ENCODE measurements at regions not wholly inside any gene's neighbourhood (a gene's known extent, or its start where the extent isn't known, plus 50 kb on each side); places are given as distances from the start of the nearest gene placed in this dataset.

GRCh38 chr4:110289601-110290100 is 91.2 kb upstream of the ELOVL6 start:
- Histone ChIP-seq H3K27me3 (ENCODE audit: insufficient read depth) (no peaks in the 10 kb centered on the region), H4K20me1 (replicated peaks; ENCODE audit: insufficient read depth) (no peaks in the 10 kb centered on the region), H3K27ac (ENCODE audit: low read depth) (no peak overlapping the region; the same call in 1 of the 2 replicates), H3F3A (replicated peaks; ENCODE audit: low read depth) (no peaks in the 10 kb centered on the region), H3K4me2 (no peak overlapping the region), H3K9me2 (ENCODE audit: insufficient read depth) (0 out of 2 replicates have a peak, but pooled peaks cover 8% of the 10 kb centered on the region), H3K79me2 (replicated peaks; ENCODE audit: insufficient read depth) (no peaks in the 10 kb centered on the region), H2AFZ (peak overlapping the region; percentile 48; the same call in 1 of the 2 replicates), H3K36me3 (ENCODE audit: insufficient read depth) (no peaks in the 10 kb centered on the region), H3K4me3 (no peak overlapping the region), H3K4me1 (ENCODE audit: insufficient read depth) (peaks cover 4% of the 10 kb centered on the region; the same call in 1 of the 2 replicates)
- Mint-ChIP-seq H3K27ac (no peak overlapping the region), H3K27me3 (ENCODE audit: insufficient read depth, low read depth, poor library complexity) (peaks cover 5% of the 10 kb centered on the region), H3K36me3 (ENCODE audit: low read depth) (no peaks in the 10 kb centered on the region), H3K4me3 (no peak overlapping the region), H3K4me1 (no peaks in the 10 kb centered on the region; the same call in 1 of the 3 replicates), H3K9me3 (no peaks in the 10 kb centered on the region)
- no peak for TF ChIP-seq CREB1 (CRISPR knock-in tag; IDR thresholded peaks at IDR 0.05; ENCODE audit: low read depth)
- TF ChIP-seq, protein P1, sequence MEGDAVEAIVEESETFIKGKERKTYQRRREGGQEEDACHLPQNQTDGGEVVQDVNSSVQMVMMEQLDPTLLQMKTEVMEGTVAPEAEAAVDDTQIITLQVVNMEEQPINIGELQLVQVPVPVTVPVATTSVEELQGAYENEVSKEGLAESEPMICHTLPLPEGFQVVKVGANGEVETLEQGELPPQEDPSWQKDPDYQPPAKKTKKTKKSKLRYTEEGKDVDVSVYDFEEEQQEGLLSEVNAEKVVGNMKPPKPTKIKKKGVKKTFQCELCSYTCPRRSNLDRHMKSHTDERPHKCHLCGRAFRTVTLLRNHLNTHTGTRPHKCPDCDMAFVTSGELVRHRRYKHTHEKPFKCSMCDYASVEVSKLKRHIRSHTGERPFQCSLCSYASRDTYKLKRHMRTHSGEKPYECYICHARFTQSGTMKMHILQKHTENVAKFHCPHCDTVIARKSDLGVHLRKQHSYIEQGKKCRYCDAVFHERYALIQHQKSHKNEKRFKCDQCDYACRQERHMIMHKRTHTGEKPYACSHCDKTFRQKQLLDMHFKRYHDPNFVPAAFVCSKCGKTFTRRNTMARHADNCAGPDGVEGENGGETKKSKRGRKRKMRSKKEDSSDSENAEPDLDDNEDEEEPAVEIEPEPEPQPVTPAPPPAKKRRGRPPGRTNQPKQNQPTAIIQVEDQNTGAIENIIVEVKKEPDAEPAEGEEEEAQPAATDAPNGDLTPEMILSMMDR (conservative IDR thresholded peaks at IDR 0.05; ENCODE audit: low read depth in 2 of 2) = no peak
- TF ChIP-seq, protein P2, sequence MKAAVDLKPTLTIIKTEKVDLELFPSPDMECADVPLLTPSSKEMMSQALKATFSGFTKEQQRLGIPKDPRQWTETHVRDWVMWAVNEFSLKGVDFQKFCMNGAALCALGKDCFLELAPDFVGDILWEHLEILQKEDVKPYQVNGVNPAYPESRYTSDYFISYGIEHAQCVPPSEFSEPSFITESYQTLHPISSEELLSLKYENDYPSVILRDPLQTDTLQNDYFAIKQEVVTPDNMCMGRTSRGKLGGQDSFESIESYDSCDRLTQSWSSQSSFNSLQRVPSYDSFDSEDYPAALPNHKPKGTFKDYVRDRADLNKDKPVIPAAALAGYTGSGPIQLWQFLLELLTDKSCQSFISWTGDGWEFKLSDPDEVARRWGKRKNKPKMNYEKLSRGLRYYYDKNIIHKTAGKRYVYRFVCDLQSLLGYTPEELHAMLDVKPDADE (IDR thresholded peaks at IDR 0.05) = no peak
- TF ChIP-seq POLR2AphosphoS5 (IDR thresholded peaks at IDR 0.05; ENCODE audit: low read depth) = no peak
- no peak for TF ChIP-seq EZH2phosphoT487 (IDR thresholded peaks at IDR 0.05; ENCODE audit: unreplicated experiment)
- TF ChIP-seq JUNB (IDR thresholded peaks at IDR 0.05; ENCODE audit: unreplicated experiment) = no peak
- TF ChIP-seq EZH2 (IDR thresholded peaks at IDR 0.05; ENCODE audit: low read depth, unreplicated experiment) = no peak
- no peak for TF ChIP-seq REST (IDR thresholded peaks at IDR 0.05; ENCODE audit: unreplicated experiment)
- no peak for TF ChIP-seq ZNF114 (CRISPR knock-in tag; IDR thresholded peaks at IDR 0.05)
- no peak for TF ChIP-seq NANOG (IDR thresholded peaks at IDR 0.05; ENCODE audit: borderline replicate concordance)
- no peak for TF ChIP-seq ZNF331 (CRISPR knock-in tag; IDR thresholded peaks at IDR 0.05; ENCODE audit: low read depth)
- TF ChIP-seq, protein P3, sequence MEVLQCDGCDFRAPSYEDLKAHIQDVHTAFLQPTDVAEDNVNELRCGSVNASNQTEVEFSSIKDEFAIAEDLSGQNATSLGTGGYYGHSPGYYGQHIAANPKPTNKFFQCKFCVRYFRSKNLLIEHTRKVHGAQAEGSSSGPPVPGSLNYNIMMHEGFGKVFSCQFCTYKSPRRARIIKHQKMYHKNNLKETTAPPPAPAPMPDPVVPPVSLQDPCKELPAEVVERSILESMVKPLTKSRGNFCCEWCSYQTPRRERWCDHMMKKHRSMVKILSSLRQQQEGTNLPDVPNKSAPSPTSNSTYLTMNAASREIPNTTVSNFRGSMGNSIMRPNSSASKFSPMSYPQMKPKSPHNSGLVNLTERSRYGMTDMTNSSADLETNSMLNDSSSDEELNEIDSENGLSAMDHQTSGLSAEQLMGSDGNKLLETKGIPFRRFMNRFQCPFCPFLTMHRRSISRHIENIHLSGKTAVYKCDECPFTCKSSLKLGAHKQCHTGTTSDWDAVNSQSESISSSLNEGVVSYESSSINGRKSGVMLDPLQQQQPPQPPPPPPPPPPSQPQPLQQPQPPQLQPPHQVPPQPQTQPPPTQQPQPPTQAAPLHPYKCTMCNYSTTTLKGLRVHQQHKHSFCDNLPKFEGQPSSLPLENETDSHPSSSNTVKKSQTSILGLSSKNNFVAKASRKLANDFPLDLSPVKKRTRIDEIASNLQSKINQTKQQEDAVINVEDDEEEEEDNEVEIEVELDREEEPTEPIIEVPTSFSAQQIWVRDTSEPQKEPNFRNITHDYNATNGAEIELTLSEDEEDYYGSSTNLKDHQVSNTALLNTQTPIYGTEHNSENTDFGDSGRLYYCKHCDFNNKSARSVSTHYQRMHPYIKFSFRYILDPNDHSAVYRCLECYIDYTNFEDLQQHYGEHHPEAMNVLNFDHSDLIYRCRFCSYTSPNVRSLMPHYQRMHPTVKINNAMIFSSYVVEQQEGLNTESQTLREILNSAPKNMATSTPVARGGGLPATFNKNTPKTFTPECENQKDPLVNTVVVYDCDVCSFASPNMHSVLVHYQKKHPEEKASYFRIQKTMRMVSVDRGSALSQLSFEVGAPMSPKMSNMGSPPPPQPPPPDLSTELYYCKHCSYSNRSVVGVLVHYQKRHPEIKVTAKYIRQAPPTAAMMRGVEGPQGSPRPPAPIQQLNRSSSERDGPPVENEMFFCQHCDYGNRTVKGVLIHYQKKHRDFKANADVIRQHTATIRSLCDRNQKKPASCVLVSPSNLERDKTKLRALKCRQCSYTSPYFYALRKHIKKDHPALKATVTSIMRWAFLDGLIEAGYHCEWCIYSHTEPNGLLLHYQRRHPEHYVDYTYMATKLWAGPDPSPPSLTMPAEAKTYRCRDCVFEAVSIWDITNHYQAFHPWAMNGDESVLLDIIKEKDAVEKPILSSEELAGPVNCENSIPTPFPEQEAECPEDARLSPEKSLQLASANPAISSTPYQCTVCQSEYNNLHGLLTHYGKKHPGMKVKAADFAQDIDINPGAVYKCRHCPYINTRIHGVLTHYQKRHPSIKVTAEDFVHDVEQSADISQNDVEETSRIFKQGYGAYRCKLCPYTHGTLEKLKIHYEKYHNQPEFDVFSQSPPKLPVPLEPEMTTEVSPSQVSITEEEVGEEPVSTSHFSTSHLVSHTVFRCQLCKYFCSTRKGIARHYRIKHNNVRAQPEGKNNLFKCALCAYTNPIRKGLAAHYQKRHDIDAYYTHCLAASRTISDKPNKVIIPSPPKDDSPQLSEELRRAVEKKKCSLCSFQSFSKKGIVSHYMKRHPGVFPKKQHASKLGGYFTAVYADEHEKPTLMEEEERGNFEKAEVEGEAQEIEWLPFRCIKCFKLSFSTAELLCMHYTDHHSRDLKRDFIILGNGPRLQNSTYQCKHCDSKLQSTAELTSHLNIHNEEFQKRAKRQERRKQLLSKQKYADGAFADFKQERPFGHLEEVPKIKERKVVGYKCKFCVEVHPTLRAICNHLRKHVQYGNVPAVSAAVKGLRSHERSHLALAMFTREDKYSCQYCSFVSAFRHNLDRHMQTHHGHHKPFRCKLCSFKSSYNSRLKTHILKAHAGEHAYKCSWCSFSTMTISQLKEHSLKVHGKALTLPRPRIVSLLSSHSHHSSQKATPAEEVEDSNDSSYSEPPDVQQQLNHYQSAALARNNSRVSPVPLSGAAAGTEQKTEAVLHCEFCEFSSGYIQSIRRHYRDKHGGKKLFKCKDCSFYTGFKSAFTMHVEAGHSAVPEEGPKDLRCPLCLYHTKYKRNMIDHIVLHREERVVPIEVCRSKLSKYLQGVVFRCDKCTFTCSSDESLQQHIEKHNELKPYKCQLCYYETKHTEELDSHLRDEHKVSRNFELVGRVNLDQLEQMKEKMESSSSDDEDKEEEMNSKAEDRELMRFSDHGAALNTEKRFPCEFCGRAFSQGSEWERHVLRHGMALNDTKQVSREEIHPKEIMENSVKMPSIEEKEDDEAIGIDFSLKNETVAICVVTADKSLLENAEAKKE (CRISPR knock-in tag; IDR thresholded peaks at IDR 0.05) = no peak
- TF ChIP-seq STAT1 (IDR thresholded peaks at IDR 0.05; ENCODE audit: unreplicated experiment) = no peak
- ATAC-seq = peak; percentile 61
- DNase-seq (ENCODE audit: low spot score) = peak; percentile 27
